SU-DHL-6 (cell line): ENCODE measurements at regions not wholly inside any gene's neighbourhood (a gene's known extent, or its start where the extent isn't known, plus 50 kb on each side); places are given as distances from the start of the nearest gene placed in this dataset.

ENCODE experiments used
- H2AFZ ChIP-seq: fragments of 200-600 bp; sonication (generic); 2 replicates; pipeline ENCODE4 v1.6.1; 2014; ENCODE audit warnings: low read depth, mild to moderate bottlenecking, moderate library complexity, mixed read lengths, antibody characterized with exemption, low read length; ENCODE audit not compliant: severe bottlenecking
- H3F3A ChIP-seq: fragments of 200-600 bp; shearing (Covaris generic); 2 replicates; pipeline ENCODE4 v1.6.0; 2016; ENCODE audit warnings: antibody characterized with exemption, mild to moderate bottlenecking; ENCODE audit not compliant: insufficient read depth
- H3K27ac ChIP-seq: fragments of 200-600 bp; sonication (generic); 2 replicates; pipeline ENCODE4 v1.5.1; 2016; ENCODE audit warnings: low read depth, mild to moderate bottlenecking, low read length, moderate library complexity, mixed read lengths
- H3K27me3 ChIP-seq: fragments of 200-600 bp; sonication (generic), shearing (Covaris generic); 2 replicates; pipeline ENCODE4 v1.6.0; 2014; ENCODE audit warnings: mild to moderate bottlenecking, low read length
- H3K36me3 ChIP-seq: fragments of 200-600 bp; sonication (generic); 2 replicates; pipeline ENCODE4 v1.6.1; 2014; ENCODE audit warnings: mild to moderate bottlenecking, low read length, mixed read lengths
- H3K4me2 ChIP-seq: fragments of 300-600, 200-600 bp; shearing (Covaris generic), sonication (generic); 2 replicates; pipeline ENCODE4 v1.6.0; 2014; ENCODE audit warnings: low read length, low read depth, mild to moderate bottlenecking; ENCODE audit not compliant: poor library complexity, severe bottlenecking
- H3K4me3 ChIP-seq: fragments of 200-600 bp; sonication (generic); 2 replicates; pipeline ENCODE4 v1.5.1; 2014; ENCODE audit warnings: antibody characterized with exemption, low read length, mild to moderate bottlenecking, mixed read lengths; ENCODE audit not compliant: insufficient read depth, poor library complexity, severe bottlenecking
- H3K79me2 ChIP-seq: fragments of 200-600 bp; sonication (generic); 2 replicates; pipeline ENCODE4 v1.6.1; 2014; ENCODE audit warnings: mild to moderate bottlenecking, low read length, moderate library complexity; ENCODE audit not compliant: insufficient read depth
- H3K9ac ChIP-seq: fragments of 200-600 bp; sonication (generic); 2 replicates; pipeline ENCODE4 v1.7.0; 2014; ENCODE audit warnings: mild to moderate bottlenecking, low read length
- H3K9me2 ChIP-seq: fragments of 200-600 bp; sonication (generic); replicated peaks from 2 replicates; pipeline ENCODE4 v1.6.1; 2014; ENCODE audit warnings: low read length; ENCODE audit not compliant: insufficient read depth
- H3K9me3 ChIP-seq: fragments of 200-600 bp; sonication (generic); 2 replicates; pipeline ENCODE4 v1.6.1; 2014; ENCODE audit warnings: low read length, mixed read lengths; ENCODE audit not compliant: insufficient read depth
- H4K20me1 ChIP-seq: fragments of 200-600 bp; sonication (generic); 2 replicates; pipeline ENCODE4 v1.6.1; 2014; ENCODE audit warnings: low read depth, mild to moderate bottlenecking, antibody characterized with exemption, low read length, moderate library complexity, mixed read lengths
- CTCF ChIP-seq: fragments of 200-600 bp; sonication (generic); IDR thresholded peaks from one replicate; pipeline ENCODE4 v1.5.1; 2017; ENCODE audit warnings: antibody characterized with exemption, mild to moderate bottlenecking, low read length, moderate library complexity; ENCODE audit not compliant: insufficient read depth, poor library complexity, severe bottlenecking
- EZH2phosphoT487 ChIP-seq: fragments of 200-600 bp; sonication (generic), shearing (Covaris generic); conservative IDR thresholded peaks from 2 replicates; pipeline ENCODE4 v1.6.1; 2018; ENCODE audit warnings: mild to moderate bottlenecking, antibody characterized with exemption, low read length, moderate library complexity, mixed read lengths

DNA sequence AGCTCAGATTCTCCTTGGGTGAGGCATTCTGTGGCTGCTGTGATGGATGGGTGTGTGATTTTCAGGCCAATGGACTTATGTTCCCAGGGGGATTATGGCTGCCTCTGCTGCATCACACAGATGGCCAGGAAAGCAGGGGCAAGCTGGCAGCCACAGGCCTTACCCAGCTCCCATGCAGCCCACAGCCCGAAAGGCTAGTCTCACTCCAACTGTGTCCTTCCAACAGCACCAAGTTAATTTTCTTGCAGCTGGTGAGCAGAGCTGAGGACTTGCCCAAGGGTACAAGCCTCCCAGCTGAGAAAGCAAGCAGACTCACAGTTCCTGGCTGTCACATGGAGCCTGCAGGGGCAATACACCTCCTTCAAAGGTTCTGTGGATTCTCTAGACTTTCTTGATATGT is 155.2 kb upstream of the KHDRBS2 start:
- H4K20me1 ChIP-seq, result no peaks in the 10 kb centered on the region
- no peaks in the 10 kb centered on the region for H3F3A ChIP-seq
- H2AFZ ChIP-seq, result no peak overlapping the region
- TF ChIP-seq CTCF (no peak), EZH2phosphoT487 (no peak)
- no peak overlapping the region for H3K4me3 ChIP-seq
- no peak overlapping the region for H3K4me2 ChIP-seq
- H3K9ac ChIP-seq, result no peak overlapping the region
- H3K27me3 ChIP-seq, result no peaks in the 10 kb centered on the region
- H3K27ac ChIP-seq, result no peak overlapping the region
- H3K9me3 ChIP-seq, result peaks cover 6% of the 10 kb centered on the region; the same call in 1 of the 2 replicates
- peaks cover 4% of the 10 kb centered on the region; the same call in 1 of the 2 replicates for H3K36me3 ChIP-seq
- no peaks in the 10 kb centered on the region for H3K79me2 ChIP-seq
- H3K9me2 ChIP-seq, result no peaks in the 10 kb centered on the region

- no peak for TF ChIP-seq CTCF
- TF ChIP-seq EZH2phosphoT487, result no peak
- no peaks in the 10 kb centered on the region for H4K20me1 ChIP-seq
- no peak overlapping the region for H3K4me3 ChIP-seq
- no peaks in the 10 kb centered on the region for H3K9me2 ChIP-seq
- H3F3A ChIP-seq, result no peaks in the 10 kb centered on the region
- no peaks in the 10 kb centered on the region for H3K79me2 ChIP-seq
- no peaks in the 10 kb centered on the region for H3K36me3 ChIP-seq
- H3K4me2 ChIP-seq, result no peak overlapping the region
- H3K27ac ChIP-seq, result no peak overlapping the region
- no peak overlapping the region for H3K9ac ChIP-seq
- H3K9me3 ChIP-seq, result no peaks in the 10 kb centered on the region
- H3K27me3 ChIP-seq, result no peaks in the 10 kb centered on the region
- H2AFZ ChIP-seq, result peak overlapping the region; percentile 44
Measured at GRCh38 chr6:62429781-62430180, 143.8 kb upstream of the KHDRBS2 start.

- H3K27ac ChIP-seq, result no peak overlapping the region
- no peaks in the 10 kb centered on the region for H3K27me3 ChIP-seq
- no peaks in the 10 kb centered on the region for H3F3A ChIP-seq
- H3K9me3 ChIP-seq, result no peaks in the 10 kb centered on the region
- no peaks in the 10 kb centered on the region for H4K20me1 ChIP-seq
- no peak overlapping the region for H3K9ac ChIP-seq
- no peak for TF ChIP-seq EZH2phosphoT487
- TF ChIP-seq CTCF, result no peak
- 0 out of 2 replicates have a peak, but pooled peaks cover 2% of the 10 kb centered on the region for H3K36me3 ChIP-seq
- H2AFZ ChIP-seq, result peak overlapping the region; percentile 2
- no peak overlapping the region for H3K4me2 ChIP-seq
- H3K9me2 ChIP-seq, result no peaks in the 10 kb centered on the region
- H3K79me2 ChIP-seq, result no peaks in the 10 kb centered on the region
- H3K4me3 ChIP-seq, result no peak overlapping the region
Measured at GRCh38 chr6:62400521-62401259, 114.7 kb upstream of the KHDRBS2 start.
